Left renal pelvis (tissue), 4 donors: ENCODE measurements at regions not wholly inside any gene's neighbourhood (a gene's known extent, or its start where the extent isn't known, plus 50 kb on each side); places are given as distances from the start of the nearest gene placed in this dataset.
"Not testable (repeated sequence)": the region's sequence is repeated elsewhere in the genome, so short reads cannot be mapped to it uniquely, and the experiment has no call there.

ENCODE experiments used
- DNase-seq, 4 donors: peaks; one replicate each; pipeline ENCODE4 v3.0.0-alpha.2; 2013; ENCODE audit warnings: low read depth in 4 of 4, low spot score in 3 of 4

GRCh38 chr10:33071857-33072256 is 113.8 kb upstream of the ITGB1 start:
- no peak for DNase-seq

DNA sequence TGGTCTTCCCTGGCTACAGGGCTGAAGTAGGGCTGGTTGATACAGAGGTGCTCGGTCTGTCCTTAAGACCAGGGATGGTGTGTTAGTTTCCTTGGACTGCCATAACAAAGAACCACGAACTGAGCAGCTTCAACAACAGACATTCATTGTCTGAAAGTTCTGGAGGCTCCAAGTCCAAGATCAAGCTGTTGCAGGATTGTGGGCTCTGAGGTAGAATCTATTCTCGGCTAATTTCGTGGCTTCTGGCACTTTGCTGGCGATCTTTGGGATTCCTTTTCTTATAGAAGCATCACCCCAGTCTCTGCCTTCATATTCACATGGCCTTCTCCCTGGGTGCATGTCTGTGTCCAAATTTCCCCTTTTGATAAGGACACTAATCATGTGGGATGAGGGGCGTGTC is 112.1 kb upstream of the ITGB1 start:
- no peak for DNase-seq

- no peak for DNase-seq
Observed at GRCh38 chr10:33067917-33068316, 109.9 kb upstream of the ITGB1 start.

GRCh38 chr10:33067481-33067880 is 109.5 kb upstream of the ITGB1 start:
- DNase-seq = no peak

DNA sequence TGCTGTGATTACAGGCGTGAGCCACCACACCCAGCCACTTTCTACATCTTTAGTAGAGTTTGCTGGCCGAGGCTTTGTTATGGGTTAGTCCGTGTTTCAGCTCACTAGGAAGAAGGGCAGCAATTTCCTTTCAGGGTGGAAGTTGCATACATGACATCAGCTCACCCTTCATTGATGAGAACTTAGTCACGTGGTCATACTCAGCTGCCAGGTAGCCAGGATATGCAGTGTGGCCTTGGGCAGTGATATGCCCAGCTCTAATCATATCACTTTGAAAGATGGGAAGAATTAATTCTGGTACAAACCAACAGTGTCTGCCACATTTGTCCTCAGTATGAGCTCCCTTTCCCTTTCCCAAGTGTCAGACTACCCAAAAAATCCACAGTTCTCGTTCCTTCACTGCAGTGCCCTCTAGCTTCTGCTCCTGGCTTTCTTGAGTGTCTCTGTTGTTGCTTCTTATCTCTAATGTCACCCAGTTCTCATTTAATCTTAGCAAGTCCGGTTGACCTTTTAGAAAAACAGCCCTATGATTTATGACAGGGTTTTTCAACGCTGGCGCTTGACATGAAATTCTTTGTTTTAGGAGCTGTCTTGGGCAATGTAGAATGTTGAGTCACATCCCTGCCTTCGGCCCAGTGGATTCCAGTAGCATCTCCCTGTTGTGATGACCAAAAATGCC is 108.7 kb upstream of the ITGB1 start:
- DNase-seq = no peak

DNA sequence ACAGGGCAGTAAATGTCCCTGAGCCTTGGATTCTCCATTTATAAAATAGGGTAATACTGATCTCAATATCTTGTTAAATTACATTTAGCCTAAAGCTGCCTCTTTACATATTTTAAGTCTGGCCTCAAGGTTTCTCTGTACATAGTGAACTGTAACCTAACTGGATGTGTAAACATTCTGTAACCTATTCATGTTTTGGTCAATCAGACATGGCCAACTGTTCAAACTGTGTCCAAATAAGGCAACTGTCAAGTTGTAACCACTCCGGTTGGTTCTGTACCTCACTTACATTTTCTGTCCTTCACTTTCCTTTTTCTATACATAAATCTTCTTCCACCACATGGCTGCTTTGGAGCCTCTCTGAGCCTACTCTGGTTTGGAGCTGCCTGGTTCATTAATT is 107.1 kb upstream of the ITGB1 start:
- DNase-seq = no peak

DNA sequence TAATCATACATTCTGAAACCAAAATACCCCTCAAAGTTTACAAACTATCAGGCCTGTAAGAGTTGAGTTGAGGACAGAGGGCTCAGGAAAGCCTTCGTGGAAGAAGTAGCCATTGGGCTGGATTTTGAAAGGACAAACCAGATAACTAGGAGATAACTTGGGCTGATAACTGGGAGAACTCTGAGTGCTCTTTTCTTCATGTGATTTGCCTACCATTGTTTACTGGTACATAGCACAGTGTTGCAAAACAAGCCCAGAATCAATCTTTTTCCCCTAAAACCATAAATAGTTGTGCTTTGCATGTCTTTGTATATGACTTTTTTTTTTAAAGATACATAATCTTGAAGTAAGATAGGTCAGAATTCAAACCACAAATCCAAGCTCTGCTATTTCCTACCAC is 106.7 kb upstream of the ITGB1 start:
- no peak for DNase-seq

DNA sequence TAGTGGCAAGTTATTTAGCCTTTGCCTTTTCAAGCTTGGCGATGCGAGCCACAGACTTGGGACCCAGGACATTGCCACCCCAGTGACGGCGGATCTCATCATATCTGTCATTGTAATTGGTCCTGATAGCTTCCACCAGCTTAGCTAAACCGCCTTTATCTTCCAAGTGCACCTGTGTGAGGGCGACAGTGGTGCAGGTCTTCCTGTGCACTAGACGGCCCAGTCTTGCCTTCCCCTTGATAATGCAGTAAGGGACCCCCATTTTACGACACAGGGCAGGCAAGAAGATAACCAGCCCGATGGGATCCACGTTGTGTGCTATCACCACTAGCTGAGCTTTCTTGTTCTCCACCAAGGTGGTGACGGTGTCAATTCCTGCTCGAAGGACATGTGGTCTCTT is 99.6 kb upstream of the ITGB1 start:
- no peak for DNase-seq

- no peak for DNase-seq
Observed at GRCh38 chr10:33056828-33057596, 99.0 kb upstream of the ITGB1 start.

- no peak for DNase-seq
Observed at GRCh38 chr10:33055625-33056024, 97.6 kb upstream of the ITGB1 start.

GRCh38 chr10:33052915-33053810 is 95.1 kb upstream of the ITGB1 start:
- DNase-seq = no peak

- no peak for DNase-seq
Observed at GRCh38 chr10:33052263-33052875, 94.3 kb upstream of the ITGB1 start.

DNA sequence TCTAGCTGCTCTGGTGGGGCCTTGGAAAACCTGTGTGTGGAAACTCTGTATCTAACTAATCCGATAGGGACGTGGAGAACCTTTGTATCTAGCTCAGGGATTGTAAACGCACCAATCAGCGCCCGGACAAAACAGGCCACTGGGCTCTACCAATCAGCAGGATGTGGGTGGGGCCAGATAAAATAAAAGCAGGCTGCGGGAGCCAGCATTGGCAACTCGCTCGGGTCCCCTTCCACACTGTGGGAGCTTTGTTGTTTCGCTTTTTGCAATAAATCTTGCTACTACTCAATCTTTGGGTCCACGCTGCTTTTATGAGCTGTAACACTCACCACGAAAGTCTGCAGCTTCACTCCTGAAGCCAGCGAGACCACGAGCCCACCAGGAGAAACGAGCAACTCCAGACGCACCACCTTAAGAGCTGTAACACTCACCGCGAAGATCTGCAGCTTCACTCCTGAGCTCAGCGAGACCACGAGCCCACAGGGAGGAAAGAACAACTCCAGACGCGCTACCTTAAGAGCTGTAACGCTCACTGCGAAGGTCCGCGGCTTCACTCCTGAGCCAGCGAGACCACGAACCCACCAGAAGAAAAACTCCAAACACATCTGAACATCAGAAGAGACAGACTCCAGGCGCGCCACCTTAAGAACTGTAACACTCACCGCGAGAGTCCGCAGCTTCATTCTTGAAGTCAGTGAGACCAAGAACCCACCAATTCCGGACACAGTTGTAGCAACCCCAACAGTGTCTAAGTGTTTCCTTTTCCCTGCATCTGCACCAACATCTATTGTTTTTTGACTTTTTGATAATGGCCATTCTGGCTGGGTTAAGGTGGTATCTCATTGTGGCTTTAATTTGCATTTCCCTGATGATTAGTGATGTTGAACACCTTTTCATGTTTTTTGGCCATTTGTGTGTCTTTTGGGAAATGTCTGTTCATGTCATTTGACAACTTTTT is 92.2 kb upstream of the ITGB1 start:
- DNase-seq = not testable (repeated sequence)

GRCh38 chr10:33048223-33048622 is 90.2 kb upstream of the ITGB1 start:
- DNase-seq = no peak

GRCh38 chr10:33047655-33048054 is 89.6 kb upstream of the ITGB1 start:
- no peak for DNase-seq

GRCh38 chr10:33046792-33047191 is 88.8 kb upstream of the ITGB1 start:
- DNase-seq = no peak

DNA sequence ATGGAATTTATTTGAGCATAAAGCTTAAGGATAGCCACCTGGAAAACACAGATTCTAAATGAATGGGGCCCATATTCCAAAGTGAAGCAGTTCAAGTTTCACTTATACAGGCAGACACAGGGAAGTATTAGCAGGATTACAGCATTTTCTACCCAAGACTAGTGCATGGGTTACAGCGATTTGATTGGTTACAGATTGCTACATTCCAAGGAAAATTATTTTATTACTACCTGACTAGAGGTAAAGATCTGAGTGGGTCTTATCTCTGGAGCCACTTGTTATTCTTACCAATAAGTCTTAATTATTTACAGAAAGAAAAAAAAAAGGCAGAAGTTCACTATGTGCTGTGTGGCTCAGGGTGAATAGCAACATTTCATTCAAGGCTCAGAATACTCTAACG is 87.4 kb upstream of the ITGB1 start:
- no peak for DNase-seq

DNA sequence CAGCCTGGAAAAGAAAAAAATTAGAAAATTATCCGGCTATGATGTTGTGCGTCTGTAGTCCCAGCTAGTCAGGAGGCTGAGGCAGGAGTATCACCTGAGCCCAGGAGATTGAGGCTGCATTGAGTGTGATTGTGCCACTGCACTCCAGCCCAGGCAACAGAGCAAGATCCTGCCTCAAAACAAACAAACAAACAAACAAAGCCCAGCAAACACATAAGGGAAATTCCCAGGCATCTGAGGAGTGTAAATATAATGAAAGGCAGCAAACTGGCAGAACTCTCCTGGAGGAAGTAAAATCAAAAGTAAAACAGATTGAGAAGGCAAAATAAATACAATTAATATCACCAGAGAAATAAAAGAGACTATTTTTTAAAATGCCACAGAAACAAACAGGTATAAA is 84.5 kb upstream of the ITGB1 start:
- no peak for DNase-seq

GRCh38 chr10:33041783-33042437 is 83.9 kb upstream of the ITGB1 start:
- no peak for DNase-seq
